Suppressor macrophage (primary cell): ENCODE measurements at regions not wholly inside any gene's neighbourhood (a gene's known extent, or its start where the extent isn't known, plus 50 kb on each side); places are given as distances from the start of the nearest gene placed in this dataset.
A peak's percentile ranks its signal among the peaks of the same experiment; 100 is the strongest.

Source experiments
- DNase-seq, 4 experiments: peaks; one replicate each; pipeline ENCODE4 v3.0.0-alpha.2; 2020 to 2022

DNA sequence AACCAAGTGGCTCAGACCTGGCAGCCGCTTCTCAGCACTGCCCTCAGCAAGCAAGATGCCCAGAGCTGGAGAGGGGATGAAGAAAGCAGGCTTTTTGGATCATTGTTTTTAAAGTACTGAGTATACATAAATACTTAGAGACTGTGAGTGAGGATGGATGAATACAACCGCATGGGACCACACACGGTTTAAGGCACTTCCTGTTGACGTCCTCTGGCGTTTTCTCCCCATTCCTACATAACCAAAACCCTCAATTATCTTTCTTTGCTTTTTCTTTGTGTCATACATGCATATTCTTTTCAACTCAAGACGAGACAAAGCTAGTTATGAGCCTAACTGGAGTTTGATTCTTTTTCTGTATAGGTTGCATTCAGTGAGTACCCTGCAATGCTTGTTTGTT, 198.4 kb downstream of the GALR1 start:
- no peak for DNase-seq

DNA sequence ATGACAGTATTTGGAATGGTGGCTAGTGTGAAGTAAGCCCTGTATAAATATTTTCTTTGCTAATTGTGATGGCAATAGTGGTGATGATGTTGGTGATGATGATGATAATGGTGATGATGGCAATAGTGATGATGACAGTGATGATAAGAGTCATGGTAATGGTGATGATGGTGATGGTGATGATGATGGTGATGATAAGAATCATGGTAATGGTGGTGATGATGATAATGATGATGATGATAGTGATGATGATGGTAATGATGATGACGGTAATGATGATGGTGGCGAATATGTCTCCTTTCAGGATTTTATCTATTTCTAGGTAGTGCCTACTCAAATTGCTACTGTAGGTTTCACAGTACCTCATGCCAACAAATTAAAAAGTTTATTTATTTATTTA, 205.4 kb downstream of the GALR1 start:
- no peak for DNase-seq

- DNase-seq, result no peak
These were observed 208.0 kb downstream of the GALR1 start for GRCh38 chr18:77457681-77458080.

DNA sequence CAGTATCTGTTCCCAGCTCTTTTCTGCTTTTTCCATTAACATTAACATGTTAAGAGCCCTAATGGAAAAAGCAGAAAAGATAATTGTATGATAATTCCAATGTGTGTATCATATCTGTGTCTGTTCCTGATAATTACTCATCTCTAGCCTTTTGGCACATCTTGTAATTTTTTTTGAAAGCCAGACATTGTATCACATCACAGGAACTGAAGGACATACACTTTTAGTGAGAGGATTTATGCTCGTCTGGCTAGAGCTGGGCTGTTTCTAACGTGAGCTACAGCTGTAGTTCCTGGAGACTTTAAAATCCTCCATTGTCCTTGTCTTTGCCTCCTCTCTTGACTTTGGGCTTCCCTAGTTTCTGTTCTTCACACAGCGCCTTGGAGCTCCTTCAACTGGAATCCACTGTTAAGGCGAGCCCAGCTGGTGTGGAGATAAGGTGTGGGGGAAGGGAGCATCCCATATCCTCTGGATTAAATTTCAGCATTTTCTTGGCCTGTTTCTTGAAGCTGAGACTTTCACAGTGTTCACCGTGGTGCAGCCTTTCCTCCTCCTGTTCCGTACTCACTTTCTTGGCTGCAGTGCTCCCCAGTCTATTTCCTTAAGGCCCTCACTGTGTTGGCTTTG, 211.5 kb downstream of the GALR1 start:
- no peak for DNase-seq

DNA sequence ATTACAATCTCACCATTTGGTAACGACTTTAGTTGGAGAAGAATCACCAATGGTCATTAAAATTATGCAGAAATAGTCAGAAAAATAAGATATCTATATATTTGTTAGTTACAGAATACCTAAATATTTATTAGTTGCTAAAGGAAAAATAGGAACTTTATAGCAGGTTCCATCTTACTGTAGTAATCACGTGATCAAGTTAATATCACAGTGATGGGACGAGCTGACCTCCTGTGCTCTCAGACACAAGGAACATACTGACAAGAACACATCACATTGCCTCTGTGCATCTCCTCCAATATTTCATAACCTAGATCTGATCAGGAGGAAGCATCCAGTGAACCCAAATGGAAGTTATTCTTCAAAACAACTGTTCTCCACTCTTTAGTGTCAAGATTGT, 215.3 kb downstream of the GALR1 start:
- DNase-seq, result no peak

- no peak for DNase-seq
These were observed 217.2 kb downstream of the GALR1 start for GRCh38 chr18:77466890-77467289.

- DNase-seq, result no peak
These were observed 219.5 kb downstream of the GALR1 start for GRCh38 chr18:77469131-77469530.

- no peak for DNase-seq
These were observed 221.1 kb downstream of the GALR1 start for GRCh38 chr18:77470569-77471413.

GRCh38 chr18:77472509-77472908, 222.9 kb downstream of the GALR1 start:
- no peak for DNase-seq

DNA sequence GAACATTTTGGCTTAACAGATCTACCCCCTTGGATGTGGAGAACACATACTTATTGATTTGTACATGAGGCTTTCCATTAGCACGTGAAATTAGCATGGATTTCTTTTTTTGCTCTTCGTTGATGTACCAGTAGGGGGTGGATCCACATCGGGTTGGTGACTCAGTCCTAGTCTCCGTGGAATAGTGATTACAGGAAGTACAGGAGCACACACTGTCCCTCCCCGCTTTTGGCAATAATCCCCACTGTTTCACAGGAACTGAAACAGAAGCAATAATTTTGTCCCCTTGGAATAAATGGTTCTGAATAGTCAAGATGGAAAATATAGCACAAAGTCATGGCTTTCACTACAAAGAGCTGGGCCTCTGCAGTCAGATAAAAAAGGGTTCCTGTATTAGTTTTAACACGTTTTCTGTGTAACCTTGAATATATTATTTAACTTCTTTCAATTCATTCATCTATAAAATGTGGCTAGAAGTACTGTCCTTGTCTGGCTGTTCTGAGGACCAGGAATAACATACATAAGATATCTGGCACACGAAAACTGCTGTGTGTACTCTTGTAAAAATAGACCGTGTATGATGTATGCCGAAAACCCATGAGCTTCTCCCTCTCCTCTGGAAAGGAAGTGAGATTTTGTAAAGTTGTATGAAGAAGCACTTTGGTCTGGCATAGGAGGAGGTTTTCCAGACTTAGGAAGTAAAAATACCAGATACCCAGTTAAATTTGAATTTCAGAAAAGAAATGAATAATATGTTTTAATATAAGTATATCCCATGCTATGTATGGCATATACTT, 229.2 kb downstream of the GALR1 start:
- peak; percentile 32 to 67 (median 56) for DNase-seq

- DNase-seq, result no peak
These were observed 231.9 kb downstream of the GALR1 start for GRCh38 chr18:77481541-77481940.

DNA sequence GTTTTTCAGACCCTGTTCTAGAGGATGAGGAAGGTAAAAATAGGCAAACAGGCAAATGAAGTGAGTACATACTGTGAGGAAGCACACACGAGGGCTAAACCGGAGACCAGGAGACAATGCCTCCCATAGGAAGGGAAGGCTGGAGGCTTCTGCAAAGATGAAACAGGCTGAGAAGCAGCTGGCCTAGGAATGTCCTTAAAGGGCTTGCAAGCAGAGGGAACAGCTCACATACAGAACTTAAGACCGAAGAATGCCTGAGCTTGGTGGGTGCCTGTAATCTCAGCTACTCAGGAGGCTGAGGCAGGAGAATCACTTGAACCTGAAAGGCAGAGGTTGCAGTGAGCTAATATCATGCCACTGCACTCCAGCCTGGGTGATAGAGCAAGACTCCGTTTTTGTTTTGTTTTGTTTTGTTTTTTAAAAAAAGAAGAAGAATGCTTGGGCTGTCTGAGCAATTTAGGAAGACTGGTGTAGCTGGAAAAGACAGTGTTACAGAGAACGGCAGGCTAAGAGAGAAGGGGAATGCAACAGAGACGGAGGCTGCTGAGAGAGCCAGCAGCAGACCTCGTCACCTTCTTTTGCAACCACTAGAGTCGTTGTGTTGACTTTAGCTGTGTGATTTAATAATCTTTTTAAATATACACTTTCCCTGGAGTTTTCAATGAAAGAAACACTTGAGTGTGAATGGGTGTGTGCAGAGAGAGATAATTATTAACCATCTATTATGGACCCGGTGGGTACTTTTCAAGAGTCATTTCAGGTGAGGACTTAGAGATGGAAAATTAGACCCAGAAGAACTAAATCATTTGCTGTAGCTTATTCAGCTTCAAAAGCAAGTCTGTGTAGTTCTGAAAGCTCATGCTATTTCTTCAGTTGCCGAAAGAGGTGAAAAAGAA, 232.8 kb downstream of the GALR1 start:
- DNase-seq, result no peak

- no peak for DNase-seq
These were observed 237.3 kb downstream of the GALR1 start for GRCh38 chr18:77486985-77487384.

GRCh38 chr18:77487951-77488740, 238.5 kb downstream of the GALR1 start:
- DNase-seq, result no peak

- DNase-seq, result peak in 1 of 4 experiments; percentile 2
These were observed 245.4 kb downstream of the GALR1 start for GRCh38 chr18:77495079-77495478.

DNA sequence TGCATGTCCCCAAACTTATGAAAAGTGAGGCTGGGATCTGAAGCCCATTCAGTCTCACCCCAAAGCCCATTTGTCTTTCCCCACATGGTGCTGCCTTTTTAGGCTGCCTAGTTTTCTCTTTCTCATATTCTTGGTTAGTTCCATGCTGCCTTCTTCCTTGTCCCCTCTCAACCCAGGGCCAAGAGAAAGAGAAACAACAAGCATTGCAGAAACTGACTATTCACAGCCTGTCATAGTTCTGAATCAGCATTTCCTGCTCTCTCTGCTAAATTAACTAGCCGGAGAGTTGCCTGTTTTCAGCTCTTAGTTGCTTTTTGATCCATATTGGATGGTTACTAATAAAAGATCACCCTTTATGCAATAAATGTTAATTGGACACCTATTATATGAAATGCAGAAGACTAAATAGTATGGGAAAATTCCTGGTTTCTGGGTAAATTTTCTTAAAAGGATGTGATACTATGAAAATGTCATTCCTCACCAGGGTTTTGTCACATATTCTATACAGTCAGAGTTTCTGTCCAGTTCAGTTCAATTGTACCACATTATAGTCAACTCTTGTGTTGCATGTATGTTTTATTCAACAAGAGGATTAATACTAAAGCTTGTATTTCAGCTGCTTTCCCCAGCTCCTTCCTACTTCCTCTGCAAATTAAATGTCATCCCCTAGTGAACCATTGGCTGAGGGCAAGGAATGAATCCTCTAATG, 246.5 kb downstream of the GALR1 start:
- peak in 1 of 4 experiments; percentile 10 for DNase-seq

DNA sequence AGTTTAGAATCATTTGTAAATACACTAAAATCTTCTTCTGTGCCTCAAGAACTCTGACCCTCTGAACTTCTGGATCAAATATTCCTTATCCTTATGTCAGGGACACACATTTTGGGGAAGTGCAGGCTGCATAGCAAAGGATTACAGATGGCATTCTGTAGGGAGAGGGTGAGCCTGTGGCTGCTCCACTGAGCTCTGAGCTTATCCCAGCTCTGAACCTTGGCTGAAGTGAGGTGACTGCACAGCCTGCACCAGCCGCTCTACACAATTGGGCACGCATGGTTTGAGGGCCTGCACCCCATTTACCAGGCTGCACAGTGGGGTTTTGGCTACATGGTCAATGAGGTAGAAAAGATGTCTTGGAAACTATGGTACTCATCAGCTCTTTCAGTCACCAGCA, 251.6 kb downstream of the GALR1 start:
- DNase-seq, result no peak

- DNase-seq, result no peak
These were observed 255.9 kb downstream of the GALR1 start for GRCh38 chr18:77505499-77505898.

GRCh38 chr18:77512152-77512551, 262.5 kb downstream of the GALR1 start:
- no peak for DNase-seq

GRCh38 chr18:77517901-77518300, 268.3 kb downstream of the GALR1 start:
- DNase-seq, result no peak

GRCh38 chr18:77520767-77521166, 271.1 kb downstream of the GALR1 start:
- no peak for DNase-seq
